ENCODE measurements at regions not wholly inside any gene's neighbourhood (a gene's known extent, or its start where the extent isn't known, plus 50 kb on each side); places are given as distances from the start of the nearest gene placed in this dataset.
A peak's percentile ranks its signal among the peaks of the same experiment; 100 is the strongest.
"Not testable (repeated sequence)": the region's sequence is repeated elsewhere in the genome, so short reads cannot be mapped to it uniquely, and the experiment has no call there.

DNA sequence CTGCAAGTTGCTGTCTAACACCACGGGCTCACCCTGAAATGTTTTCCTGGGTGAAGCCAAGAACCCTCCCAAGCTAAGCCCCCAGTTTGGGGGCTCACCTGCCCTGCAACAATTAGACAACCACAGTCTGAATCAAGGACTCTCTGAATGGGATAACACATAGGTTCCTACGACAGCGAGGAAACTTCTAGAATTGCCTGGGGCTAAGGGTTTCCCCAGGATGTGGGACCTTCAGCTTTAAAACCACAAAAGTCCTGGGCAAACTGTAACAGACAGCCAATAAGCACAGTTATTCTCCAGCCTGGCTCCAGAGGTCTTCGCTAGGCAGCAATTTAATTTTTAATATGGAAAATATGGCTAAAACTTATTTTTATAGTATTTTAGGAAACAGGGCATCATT lies 162.6 kb downstream of the PRKX start:
- no peak for DNase-seq (ENCODE audit: low read depth, low spot score)

DNA sequence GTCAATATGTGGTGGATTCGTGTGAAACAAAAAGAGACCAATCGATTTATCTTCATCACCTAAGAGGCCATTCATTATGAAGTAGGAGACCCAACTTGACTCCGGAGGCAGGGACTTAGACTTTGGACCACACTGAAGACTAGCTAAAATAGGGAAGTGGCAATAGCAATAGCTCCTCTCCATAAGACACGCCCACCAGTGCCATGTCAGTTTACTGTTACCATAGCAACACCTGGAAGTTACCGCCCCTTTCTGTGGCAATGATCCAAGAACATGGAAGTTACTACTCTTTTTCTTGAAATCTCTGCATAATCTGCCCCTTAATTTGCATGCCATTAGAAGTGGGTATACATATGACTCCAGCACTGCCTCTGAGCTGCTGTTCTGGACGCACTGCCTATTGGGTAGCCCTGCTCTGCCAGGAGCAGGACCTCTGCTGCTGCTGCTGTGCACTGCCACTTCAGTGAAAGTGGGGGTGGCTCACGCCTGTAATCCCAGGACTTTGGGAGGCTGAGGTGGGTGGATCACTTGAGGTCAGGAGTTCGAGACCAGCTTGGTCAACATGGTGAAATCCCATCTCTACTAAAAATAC lies 163.2 kb downstream of the PRKX start:
- no peak for DNase-seq (ENCODE audit: low read depth, low spot score)

DNA sequence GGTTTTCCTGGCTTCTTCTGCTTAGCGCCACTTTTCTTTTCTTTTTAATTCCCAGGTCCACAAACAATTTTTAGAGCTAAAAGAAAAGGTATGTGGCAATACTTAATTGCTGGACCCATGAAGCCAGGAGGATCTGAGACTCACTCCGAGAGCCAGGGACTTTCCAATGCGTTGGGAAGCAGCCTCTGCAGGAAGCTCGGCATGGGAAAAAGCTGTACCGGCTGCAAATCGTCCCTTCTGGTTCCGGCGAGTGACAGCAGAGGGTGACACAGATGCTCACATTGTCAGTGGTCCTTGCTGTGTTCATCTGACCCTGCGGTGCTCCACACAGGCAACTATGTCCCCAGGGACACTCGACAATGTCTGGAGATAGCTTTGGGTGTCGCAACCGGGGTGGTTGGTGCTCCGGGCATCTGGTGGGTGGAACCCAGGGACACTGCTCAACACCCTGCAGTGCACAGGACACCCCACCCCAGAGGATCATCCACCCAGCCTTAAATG lies 164.0 kb downstream of the PRKX start:
- DNase-seq (ENCODE audit: low read depth, low spot score): no peak

DNA sequence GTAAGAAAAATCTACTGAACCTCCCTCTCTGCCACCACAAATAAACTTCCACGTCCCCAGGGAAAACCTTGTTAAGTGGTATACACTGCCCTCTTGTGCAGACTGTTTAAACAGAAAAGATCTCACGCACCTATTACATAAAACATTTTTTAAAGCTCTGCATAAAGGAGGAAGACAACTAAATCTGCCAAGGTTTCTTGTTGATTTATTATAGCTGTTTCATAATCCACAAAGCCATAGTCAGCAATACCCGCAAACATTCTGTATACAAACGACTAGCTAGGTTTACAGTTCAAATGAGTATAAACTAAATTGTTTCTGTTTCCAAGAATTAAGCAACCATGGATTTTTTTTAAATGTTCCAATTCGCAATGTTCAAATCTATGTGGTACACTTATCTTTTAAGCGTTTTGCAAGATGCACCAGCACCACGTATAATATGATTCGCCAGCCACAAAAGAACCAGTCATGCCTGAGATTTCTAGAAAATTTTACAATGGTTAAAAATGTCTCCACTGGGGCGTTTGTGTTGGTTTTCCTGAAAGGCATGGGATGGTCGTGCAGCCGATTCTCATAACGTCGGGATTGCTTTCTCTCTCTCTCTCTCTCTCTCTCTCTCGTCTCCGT lies 164.6 kb downstream of the PRKX start:
- peak; percentile 25 for DNase-seq (ENCODE audit: low read depth, low spot score)

DNA sequence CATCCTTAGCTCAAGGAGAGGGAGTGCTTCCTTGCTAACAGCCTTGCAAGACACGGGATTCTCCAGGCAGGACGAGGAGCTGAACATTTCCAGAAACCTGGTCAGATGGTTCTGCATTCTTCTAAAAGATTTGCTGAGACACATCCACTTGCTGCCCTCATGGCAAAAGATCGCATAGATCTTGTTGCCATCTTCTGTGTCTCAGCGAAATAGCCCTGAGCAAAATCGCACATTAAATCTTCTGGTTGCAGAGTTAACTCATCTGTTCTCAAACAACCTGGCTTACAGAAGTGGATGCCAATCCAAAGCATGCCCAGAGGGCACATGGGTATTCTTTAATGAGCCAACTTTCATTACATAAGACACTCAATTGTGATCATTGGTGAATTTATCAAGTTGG lies 167.5 kb downstream of the PRKX start:
- DNase-seq (ENCODE audit: low read depth, low spot score): no peak

DNA sequence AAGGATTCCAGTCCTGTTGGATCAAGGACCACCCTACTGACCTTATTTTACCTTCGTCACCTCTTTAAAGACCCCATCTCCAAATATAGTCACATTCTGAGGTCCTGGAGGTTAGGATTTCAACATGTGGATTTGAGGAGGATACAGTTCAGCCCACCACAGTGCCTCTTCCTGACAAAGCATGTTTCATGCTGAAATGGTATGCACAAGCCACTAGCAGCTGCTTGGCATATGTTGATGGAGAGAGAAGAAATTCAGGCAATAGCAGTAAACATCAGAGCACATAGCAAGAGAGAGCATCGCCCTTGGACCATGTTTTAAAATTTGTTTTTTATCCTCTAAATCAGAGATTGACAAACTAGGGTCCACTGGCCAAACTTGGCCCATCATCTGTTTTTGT lies 172.1 kb downstream of the PRKX start:
- no peak for DNase-seq (ENCODE audit: low read depth, low spot score)

DNA sequence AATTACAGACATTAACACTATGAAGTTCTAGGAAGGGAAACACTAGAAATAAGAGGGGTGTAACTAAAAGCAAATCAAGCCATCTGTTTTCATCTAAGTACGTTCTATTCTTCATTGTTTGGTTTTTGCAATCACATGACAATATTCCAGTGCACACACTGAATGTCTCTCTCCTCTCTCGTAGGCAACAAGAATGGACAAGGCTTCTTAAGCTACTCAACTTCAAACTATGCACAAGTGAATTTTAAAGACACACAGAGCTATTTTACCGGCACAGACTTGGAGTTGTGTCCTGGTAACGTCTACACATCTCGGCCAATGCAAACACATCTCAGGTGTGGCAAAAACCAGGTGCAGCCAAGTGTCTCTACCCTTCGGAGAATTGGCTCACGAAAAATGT lies 173.3 kb downstream of the PRKX start:
- no peak for DNase-seq (ENCODE audit: low read depth, low spot score)

DNA sequence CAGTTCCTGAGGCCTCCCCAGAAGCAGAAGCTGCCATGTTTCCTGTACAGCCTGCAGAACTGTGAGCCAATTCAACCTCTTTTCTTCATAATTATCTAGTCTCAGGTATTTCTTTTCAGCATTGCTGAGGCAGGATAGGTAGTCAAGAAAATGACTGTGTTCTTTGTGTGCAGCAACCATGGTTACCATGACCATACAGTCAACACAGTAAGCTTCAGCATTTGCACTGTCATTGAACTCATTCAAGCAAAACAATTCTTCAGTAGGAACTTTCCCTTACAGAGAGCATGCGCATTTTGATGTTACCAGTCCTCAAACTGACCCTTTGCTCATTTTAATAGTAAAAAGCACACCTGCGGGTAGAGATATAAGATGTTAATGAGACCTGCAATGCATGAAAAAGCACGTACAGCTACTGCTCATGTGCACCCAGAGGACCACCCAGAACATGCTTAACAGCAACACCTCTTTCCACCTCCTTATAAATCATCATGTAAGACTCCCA lies 180.8 kb downstream of the PRKX start:
- no peak for DNase-seq (ENCODE audit: low read depth, low spot score)

DNA sequence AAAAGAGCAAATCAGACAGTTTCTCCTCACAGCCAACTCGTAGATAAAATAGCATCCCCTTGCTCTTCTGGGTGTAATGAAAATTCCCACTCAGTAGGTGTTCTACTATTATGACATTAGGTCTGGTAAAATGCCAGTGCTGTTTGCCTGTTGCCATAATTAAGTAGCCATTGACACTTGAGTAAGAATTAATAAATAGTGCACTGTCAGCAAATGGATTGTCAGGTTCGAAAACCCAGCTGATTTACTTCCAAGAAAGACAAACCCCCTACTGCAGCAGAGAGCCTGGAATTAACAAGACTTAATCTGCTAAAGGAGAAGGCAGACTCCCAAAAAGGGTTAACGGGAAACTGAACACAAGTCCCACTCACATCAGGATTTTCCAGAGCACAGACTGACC lies 182.0 kb downstream of the PRKX start:
- not testable (repeated sequence) for DNase-seq (ENCODE audit: low read depth, low spot score)

DNA sequence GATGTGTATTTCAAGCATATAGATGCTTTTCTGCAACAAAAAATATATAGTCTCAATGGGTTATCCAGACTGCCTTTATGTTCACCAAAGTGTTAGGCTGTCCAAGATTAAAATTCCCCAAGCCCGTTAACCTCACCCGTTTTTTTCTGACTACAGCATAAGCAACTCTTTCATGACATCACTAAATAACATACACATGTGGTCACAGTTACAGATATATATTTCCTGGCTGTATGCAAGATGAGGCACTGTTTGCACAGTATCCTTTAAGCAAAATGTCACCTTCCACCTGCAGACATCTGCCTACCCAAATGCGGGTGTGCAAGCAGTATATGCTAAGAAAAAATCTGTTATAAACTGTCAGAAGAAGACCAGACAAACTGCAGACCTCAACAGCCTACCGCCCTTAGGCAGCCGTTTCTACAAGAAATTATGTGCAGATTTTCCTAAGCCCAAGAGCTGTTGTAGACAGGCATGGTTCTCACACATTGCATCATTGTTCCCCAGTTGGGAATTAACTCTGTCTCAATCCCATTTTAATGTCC lies 183.1 kb upstream of the MXRA5 start:
- no peak for DNase-seq (ENCODE audit: low read depth, low spot score)

DNA sequence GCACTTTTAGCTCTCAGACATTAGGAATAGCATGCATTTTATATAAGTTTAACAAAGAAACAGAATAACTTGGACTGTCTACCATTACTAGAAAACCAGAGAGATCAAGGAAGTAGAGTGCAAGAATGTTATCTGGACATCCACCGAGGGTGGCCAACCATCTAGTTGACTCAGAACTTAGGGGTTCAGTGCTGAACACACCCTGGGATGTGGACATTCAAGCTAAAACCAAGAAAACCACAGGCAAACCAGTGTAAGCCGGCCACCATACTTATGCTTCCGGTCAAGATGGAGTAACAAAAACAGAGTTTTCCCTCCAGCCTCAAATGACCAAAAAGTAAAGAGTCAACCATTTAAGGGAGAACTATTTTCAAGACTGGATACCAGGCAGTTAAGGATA lies 181.4 kb upstream of the MXRA5 start:
- DNase-seq (ENCODE audit: low read depth, low spot score): no peak

DNA sequence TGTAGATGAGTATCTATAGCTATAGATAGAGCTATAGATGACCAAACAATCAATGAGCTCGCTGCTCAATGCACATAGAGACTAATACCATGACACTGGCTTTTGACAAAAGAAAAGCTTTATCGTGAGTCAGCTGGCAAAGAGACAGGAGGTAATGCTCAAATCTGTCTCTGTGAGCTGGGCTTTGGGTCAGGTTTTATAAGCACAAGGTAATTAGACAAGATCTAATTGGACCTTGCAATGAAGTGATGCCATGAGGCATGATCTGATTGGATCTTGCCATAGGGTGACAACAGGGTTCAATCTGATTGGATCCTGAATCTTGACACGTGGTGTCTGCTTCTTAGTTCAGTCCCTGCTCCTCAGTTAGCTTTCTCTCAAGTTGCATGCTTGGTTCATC lies 180.7 kb upstream of the MXRA5 start:
- DNase-seq (ENCODE audit: low read depth, low spot score): no peak

DNA sequence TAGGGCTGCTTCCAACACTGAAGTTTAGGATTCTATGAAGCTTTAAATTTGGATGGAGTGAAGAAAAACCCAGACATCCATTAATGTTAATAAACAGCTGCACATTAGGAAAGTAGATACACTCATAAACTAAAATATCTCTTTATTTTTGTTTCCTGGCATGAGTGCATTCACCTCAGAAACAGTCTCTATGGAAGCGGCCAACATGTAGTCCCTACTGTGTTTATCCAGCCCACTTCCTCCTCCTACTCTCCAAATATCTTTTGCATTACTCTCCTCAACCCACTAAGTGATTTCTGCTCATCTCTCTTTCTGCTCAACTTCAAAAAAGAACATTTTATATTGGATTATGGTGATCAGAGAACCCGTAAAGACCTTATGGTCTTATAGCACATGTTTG lies 180.3 kb upstream of the MXRA5 start:
- DNase-seq (ENCODE audit: low read depth, low spot score): no peak

DNA sequence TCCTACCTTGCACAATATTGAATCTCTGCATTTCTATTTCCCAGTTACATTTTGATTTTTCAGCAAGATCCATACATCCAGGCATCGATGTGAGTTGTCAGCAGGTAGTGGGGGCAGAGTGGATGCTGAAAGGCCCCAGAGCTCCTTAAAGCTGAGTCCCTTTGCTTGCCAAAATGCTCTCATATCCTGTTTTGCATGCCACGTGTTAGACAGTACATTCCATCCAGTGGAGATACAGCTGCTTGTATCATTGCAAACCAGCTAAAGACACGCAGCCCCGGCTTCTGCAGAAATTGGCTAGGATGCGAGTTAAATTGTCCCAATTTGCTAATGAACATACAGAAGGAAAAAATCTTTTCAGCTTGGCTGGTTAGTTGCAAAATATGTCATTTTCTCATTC lies 179.6 kb upstream of the MXRA5 start:
- DNase-seq (ENCODE audit: low read depth, low spot score): no peak

DNA sequence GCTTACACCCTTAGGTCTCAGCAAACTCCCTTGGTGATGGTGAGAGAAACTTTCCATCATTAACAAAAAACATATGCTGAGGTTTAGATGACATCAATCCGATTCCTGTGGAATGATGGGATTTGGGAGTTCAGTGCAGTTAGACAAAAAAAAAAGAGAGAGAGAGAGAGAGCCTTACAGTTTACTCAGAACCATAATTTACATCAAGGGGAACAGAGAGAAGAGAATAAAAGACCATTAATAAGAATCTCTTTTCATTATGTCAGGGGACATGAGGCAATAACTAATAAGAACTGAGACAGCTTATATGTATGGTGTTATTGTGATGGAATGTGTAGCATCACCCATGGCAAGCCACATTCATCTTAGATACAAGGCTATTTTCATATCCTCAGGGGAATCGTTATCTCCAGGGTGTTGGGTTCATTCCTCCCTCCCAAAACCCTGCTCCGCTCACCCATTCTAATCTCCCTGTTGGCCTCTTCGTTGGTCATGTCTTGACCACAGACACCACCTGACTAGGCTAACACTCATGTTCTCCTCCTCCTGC lies 175.7 kb upstream of the MXRA5 start:
- peak; percentile 15 for DNase-seq (ENCODE audit: low read depth, low spot score)

DNA sequence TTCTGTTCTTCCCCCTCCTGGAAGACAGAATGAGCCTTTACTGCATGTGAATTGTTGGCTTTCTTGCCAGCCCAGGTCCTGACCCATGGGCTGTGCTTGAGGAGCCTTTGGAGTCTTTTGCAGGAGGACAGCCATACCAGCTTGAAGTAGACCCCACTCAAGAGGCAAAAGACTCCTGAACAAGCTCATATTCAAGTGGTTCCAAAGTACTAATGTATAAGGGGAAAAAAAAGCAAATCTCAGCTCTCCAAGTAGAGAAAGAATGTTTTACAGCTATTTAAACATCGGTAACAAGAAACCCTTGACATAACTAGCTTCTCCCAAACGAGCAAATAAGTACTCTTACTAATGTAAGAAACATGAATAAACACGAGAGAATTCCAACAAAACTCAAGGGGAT lies 174.9 kb upstream of the MXRA5 start:
- peak; percentile 13 for DNase-seq (ENCODE audit: low read depth, low spot score)

DNA sequence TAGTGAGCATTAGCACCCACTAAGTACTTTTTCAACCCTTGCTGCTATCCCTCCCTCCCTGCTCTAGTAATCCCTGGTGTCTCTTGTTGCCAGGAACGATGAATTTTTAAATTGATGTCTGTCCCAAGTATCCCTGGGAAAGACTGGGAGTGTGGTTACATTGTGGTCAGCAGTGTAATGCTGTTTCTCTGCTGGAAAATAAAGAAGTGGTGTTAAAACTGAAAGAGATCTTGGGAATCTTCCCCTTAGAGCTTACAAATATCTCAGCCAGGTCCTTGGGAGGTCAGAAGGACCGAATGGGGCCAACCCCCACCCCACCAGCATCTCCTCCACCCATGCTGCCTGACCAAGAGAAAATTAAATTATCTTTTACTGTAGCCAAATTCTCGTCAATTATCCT lies 174.5 kb upstream of the MXRA5 start:
- DNase-seq (ENCODE audit: low read depth, low spot score): no peak

DNA sequence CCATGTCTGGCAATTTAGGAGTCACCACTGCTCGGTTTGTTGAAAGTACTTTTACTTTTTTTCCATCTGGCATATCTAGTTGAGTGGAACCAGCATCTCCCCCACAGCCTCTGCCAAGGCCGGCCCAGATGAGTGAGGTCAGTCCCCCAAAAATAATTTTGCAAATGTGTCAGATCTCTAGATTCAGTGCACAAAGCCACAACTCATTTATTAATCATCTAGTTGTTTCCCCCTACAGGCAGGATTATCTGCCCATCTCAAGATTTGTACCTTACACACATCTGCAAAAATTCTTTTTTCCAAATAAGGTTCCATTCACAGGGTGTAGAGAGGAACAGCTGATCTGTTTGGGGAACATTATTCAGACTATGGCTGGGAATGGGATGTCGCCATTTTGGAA lies 174.0 kb upstream of the MXRA5 start:
- no peak for DNase-seq (ENCODE audit: low read depth, low spot score)

DNA sequence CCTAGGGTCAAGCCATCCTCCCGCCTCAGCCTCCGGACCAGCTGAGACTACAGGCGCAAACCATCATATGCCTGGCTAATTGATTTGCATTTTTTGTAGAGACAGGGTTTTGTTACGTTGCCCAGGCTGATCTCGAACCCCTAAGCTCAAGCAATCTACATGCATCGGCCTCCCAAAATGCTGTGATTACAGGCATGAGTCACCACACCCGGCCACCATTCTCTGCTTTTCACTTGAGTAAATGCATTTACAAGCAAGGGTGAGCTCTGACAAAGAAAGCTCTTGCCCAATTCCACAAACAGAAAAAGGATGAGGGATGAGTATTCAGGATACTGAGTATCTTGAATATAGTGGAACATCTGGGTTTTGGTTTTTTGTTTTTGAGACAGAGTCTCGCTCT lies 172.9 kb upstream of the MXRA5 start:
- DNase-seq (ENCODE audit: low read depth, low spot score): not testable (repeated sequence)

DNA sequence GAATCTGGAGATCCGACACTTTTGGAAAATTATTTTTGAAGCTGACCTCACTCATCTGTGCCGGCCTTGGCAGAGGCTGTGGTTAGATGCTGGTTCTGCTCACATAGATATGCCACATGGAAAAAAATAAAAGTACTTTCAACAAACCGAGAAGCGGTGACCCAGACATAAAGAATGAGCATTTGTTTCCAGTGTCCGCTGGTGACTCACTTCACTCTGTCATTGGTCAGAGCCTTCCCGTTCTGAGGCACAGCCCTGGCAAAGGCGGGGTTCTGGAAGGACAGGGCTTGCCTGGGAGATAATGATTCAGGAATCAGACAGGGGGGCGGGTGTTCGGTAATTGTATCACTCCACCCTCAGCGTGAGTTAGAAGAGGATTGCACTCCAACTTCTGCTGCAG lies 172.4 kb upstream of the MXRA5 start:
- DNase-seq (ENCODE audit: low read depth, low spot score): peak; percentile 21

DNA sequence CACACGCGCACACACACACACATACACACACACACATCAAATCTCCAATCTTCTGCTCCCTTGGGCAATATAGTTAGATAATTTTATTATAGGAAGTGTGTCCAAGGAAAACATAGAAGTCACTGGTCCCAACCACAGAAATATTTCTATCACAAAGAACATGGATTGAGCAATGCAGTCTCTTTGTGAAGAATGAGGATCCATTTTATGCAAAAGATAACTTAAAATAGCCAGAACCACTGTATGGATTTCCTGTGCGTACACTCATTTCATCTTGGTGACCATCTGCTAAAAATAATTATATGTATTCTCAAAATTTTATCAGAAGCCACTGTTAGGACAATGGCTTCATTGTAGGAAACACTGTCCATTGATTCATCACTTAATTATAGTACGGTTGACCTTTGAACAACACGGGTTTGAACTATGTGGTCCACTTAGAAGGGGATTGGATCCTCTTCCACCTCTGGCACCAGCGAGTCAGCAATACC lies 169.6 kb upstream of the MXRA5 start:
- DNase-seq (ENCODE audit: low read depth, low spot score): no peak

DNA sequence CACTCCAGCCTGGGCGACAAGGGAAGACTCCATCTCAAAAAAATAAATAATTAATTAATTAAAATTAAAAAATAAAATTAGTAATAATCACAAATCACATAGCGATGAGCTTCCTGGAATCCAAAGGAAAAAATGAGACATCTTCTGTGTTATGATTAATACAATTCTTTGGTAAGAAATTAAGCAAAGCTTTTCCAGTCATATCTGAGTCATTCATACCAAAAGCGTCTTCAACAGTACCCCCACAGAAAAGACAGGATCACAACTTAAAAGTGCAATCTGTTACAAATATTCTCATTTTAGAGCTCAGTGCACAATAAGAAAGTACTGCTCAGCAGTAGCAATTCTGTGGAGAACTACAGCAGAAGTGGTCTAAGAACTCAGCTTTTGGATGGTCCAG lies 168.5 kb upstream of the MXRA5 start:
- no peak for DNase-seq (ENCODE audit: low read depth, low spot score)

DNA sequence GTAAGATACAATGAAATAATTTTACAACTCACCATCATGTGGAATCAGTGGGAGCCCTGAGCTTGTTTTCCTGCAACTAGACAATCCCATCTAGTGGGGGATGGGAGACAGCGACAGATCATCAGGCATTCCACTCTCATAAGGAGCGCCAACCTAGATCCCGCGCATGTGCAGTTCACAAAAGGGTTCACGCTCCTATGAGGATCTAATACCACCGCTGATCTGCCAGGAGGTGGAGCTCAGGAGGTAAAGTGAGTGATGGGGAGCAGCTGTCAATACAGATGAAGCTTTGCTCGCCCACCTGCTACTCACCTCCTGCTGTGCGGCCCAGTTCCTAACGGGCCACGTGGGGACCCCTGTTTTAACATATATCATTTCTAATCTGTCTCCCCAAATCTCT lies 165.7 kb upstream of the MXRA5 start:
- not testable (repeated sequence) for DNase-seq (ENCODE audit: low read depth, low spot score)
